ENCODE measurements at regions not wholly inside any gene's neighbourhood (a gene's known extent, or its start where the extent isn't known, plus 50 kb on each side); places are given as distances from the start of the nearest gene placed in this dataset.

- Histone ChIP-seq H3K79me2 (ENCODE audit: control insufficient read depth, insufficient read depth, low read length) (no peaks in the 10 kb centered on the region), H3K9me1 (ENCODE audit: control insufficient read depth, insufficient read depth, low read length) (no peaks in the 10 kb centered on the region), H3K27ac (ENCODE audit: extremely low read depth, low read depth, low read length) (no peak overlapping the region), H4K20me1 (replicated peaks; ENCODE audit: control insufficient read depth, insufficient read depth, low read length) (no peaks in the 10 kb centered on the region), H3K4me3 (no peak overlapping the region), H3K4me1 (replicated peaks in 1 of 2; ENCODE audit: control insufficient read depth in 2 of 2, insufficient read depth in 2 of 2, low read length in 2 of 2) (no peaks in the 10 kb centered on the region), H3K4me2 (ENCODE audit: insufficient read depth, low read length) (no peak overlapping the region), H2AFZ (ENCODE audit: low read depth, low read length) (no peak overlapping the region), H3K9ac (ENCODE audit: insufficient read depth in 1 of 2, low read depth in 2 of 2, low read length in 2 of 2) (no peak overlapping the region), H3K27me3 (ENCODE audit: control insufficient read depth in 2 of 2, insufficient read depth in 2 of 2, low read length in 2 of 2) (no peaks in the 10 kb centered on the region), H3K36me3 (ENCODE audit: control insufficient read depth, insufficient read depth, low read length) (no peaks in the 10 kb centered on the region), H3K9me3 (replicated peaks; ENCODE audit: control insufficient read depth, insufficient read depth, low read depth, low read length) (no peaks in the 10 kb centered on the region)
- ATAC-seq (no peak), FAIRE-seq (no peak), DNase-seq (ENCODE audit: extremely low read depth in 1 of 4, low spot score in 3 of 4) (no peak)
- no peak for TF ChIP-seq CEBPG (CRISPR knock-in tag; IDR thresholded peaks at IDR 0.05)
- peak in 1 of 2 experiments; percentile 84; a peak in 2 of 4 replicates for TF ChIP-seq CEBPG (tag; conservative IDR thresholded peaks at IDR 0.05 in 1 of 2, IDR thresholded peaks at IDR 0.05 in 1 of 2)
- peak; percentile 41; the same call in 1 of the 2 replicates for TF ChIP-seq CEBPB (tag; IDR thresholded peaks at IDR 0.05)
- no peak for TF ChIP-seq IRF9 (tag; IDR thresholded peaks at IDR 0.05)
- in situ Hi-C loops (cut with MboI), result no loop called here
- 5% methylated on average over 2 of the region's 2 CpGs for WGBS (ENCODE audit: insufficient coverage, low coverage, missing lambda C conversion rate)
- intact Hi-C loops (cut with micrococcal nuclease), result no loop called here
- POLR2A ChIA-PET, result no interaction called here
- no TSS peak for BruUV-seq (replicated peaks)
- CTCF ChIA-PET (ENCODE audit: low intra/inter-chr PET ratio), result no interaction called here
Observed at GRCh38 chr16:60331168-60331567, 1597.1 kb upstream of the GOT2 start.

- H3K9me1 ChIP-seq (ENCODE audit: control insufficient read depth, insufficient read depth, low read length), result no peaks in the 10 kb centered on the region
- H3K4me3 ChIP-seq, result no peak overlapping the region
- H3K4me2 ChIP-seq (ENCODE audit: insufficient read depth, low read length), result no peak overlapping the region
- BruUV-seq (replicated peaks), result no TSS peak
- H3K27ac ChIP-seq (ENCODE audit: extremely low read depth, low read depth, low read length), result no peak overlapping the region
- no peaks in the 10 kb centered on the region for H3K9me3 ChIP-seq (replicated peaks; ENCODE audit: control insufficient read depth, insufficient read depth, low read depth, low read length)
- in situ Hi-C loops (cut with MboI) (no loop called here), intact Hi-C loops (cut with micrococcal nuclease) (no loop called here)
- ATAC-seq (no peak), FAIRE-seq (no peak), DNase-seq (ENCODE audit: extremely low read depth in 1 of 4, low spot score in 3 of 4) (no peak)
- H3K4me1 ChIP-seq (replicated peaks in 1 of 2; ENCODE audit: control insufficient read depth in 2 of 2, insufficient read depth in 2 of 2, low read length in 2 of 2), result no peaks in the 10 kb centered on the region
- H3K36me3 ChIP-seq (ENCODE audit: control insufficient read depth, insufficient read depth, low read length), result no peaks in the 10 kb centered on the region
- ChIA-PET POLR2A (no interaction called here), CTCF (ENCODE audit: low intra/inter-chr PET ratio) (no interaction called here)
- H2AFZ ChIP-seq (ENCODE audit: low read depth, low read length), result no peak overlapping the region
- WGBS (ENCODE audit: insufficient coverage, low coverage, missing lambda C conversion rate), result 0% methylated on average over 2 of the region's 2 CpGs
- H3K9ac ChIP-seq (ENCODE audit: insufficient read depth in 1 of 2, low read depth in 2 of 2, low read length in 2 of 2), result no peak overlapping the region
- no peaks in the 10 kb centered on the region for H4K20me1 ChIP-seq (replicated peaks; ENCODE audit: control insufficient read depth, insufficient read depth, low read length)
- H3K79me2 ChIP-seq (ENCODE audit: control insufficient read depth, insufficient read depth, low read length), result no peaks in the 10 kb centered on the region
- H3K27me3 ChIP-seq (ENCODE audit: control insufficient read depth in 2 of 2, insufficient read depth in 2 of 2, low read length in 2 of 2), result no peaks in the 10 kb centered on the region
- no peak for TF ChIP-seq TAF7 (tag; IDR thresholded peaks at IDR 0.05)
- no peak for TF ChIP-seq PTRF (tag; IDR thresholded peaks at IDR 0.05)
- no peak for TF ChIP-seq ZBTB8A (IDR thresholded peaks at IDR 0.05; ENCODE audit: partially characterized antibody)
- no peak for TF ChIP-seq RUNX1 (IDR thresholded peaks at IDR 0.05; ENCODE audit: low read depth)
- TF ChIP-seq ARID3B (CRISPR knock-in tag; IDR thresholded peaks at IDR 0.05; ENCODE audit: borderline replicate concordance), result no peak
- TF ChIP-seq POLR2B (IDR thresholded peaks at IDR 0.05; ENCODE audit: low read depth, partially characterized antibody), result no peak
- TF ChIP-seq TARDBP (IDR thresholded peaks at IDR 0.05), result no peak
- no peak for TF ChIP-seq THAP7 (CRISPR knock-in tag; IDR thresholded peaks at IDR 0.05)
- TF ChIP-seq ZNF253 (CRISPR knock-in tag; conservative IDR thresholded peaks at IDR 0.05), result no peak
- TF ChIP-seq FOS (IDR thresholded peaks at IDR 0.05; ENCODE audit: extremely low read depth, insufficient read length), result no peak
Observed at GRCh38 chr16:60329108-60329507, 1595.0 kb upstream of the GOT2 start.
